ENCODE measurements at regions not wholly inside any gene's neighbourhood (a gene's known extent, or its start where the extent isn't known, plus 50 kb on each side); places are given as distances from the start of the nearest gene placed in this dataset.

DNA sequence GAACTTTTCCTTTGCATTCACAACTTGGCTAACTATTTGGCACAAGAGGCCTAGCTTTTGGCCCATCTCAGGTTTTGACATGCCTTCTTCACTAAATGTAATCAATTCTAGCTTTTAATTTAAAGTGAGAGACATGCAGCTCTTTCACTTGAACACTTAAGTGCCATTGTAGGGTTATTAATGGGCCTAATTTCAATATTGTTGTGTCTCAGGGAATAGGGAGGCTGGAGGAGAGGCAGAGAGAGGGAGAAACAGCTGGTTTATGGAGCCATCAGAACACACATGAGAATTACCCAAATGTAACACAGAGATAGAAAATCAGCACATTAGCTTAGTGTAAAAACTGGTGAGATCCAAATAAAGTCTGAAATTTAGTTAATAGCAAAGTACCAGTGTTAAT, 157.4 kb downstream of the RPAP3 start:
- peaks cover 4% of the 10 kb centered on the region for H3K36me3 Mint-ChIP-seq (ENCODE audit: low read depth)
- no peak for DNase-seq
- H3K27me3 ChIP-seq (ENCODE audit: control insufficient read depth in 1 of 2, insufficient read depth in 2 of 2, low read length in 2 of 2): no peaks in the 10 kb centered on the region
- no peak for ATAC-seq (ENCODE audit: poor library complexity)
- no peaks in the 10 kb centered on the region for H3K36me3 ChIP-seq (ENCODE audit: insufficient read depth, low read length)
- no peaks in the 10 kb centered on the region for H3K27me3 Mint-ChIP-seq
- CTCF ChIA-PET: no interaction called here
- no peak overlapping the region for H3K4me3 ChIP-seq (ENCODE audit: low read length)
- intact Hi-C loops (cut with DNase I, micrococcal nuclease): no loop called here
- peaks cover 0 to 5% of the 10 kb centered on the region in 2 experiments for H3K9me3 ChIP-seq (ENCODE audit: control insufficient read depth in 1 of 2, insufficient read depth in 1 of 2, low read length in 2 of 2)
- no peaks in the 10 kb centered on the region for H3K9me3 Mint-ChIP-seq
- no peaks in the 10 kb centered on the region for H3K4me1 Mint-ChIP-seq (ENCODE audit: low read depth)
- TF ChIP-seq, protein P1, sequence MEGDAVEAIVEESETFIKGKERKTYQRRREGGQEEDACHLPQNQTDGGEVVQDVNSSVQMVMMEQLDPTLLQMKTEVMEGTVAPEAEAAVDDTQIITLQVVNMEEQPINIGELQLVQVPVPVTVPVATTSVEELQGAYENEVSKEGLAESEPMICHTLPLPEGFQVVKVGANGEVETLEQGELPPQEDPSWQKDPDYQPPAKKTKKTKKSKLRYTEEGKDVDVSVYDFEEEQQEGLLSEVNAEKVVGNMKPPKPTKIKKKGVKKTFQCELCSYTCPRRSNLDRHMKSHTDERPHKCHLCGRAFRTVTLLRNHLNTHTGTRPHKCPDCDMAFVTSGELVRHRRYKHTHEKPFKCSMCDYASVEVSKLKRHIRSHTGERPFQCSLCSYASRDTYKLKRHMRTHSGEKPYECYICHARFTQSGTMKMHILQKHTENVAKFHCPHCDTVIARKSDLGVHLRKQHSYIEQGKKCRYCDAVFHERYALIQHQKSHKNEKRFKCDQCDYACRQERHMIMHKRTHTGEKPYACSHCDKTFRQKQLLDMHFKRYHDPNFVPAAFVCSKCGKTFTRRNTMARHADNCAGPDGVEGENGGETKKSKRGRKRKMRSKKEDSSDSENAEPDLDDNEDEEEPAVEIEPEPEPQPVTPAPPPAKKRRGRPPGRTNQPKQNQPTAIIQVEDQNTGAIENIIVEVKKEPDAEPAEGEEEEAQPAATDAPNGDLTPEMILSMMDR (IDR thresholded peaks at IDR 0.05): no peak
- no peak overlapping the region for H3K27ac Mint-ChIP-seq
- POLR2A ChIA-PET: no interaction called here
- H3K4me1 ChIP-seq (ENCODE audit: insufficient read depth, low read length): no peaks in the 10 kb centered on the region
- H3K4me3 Mint-ChIP-seq: no peak overlapping the region
- H3K27ac ChIP-seq (ENCODE audit: low read depth in 1 of 2, low read length in 2 of 2): no peak overlapping the region

DNA sequence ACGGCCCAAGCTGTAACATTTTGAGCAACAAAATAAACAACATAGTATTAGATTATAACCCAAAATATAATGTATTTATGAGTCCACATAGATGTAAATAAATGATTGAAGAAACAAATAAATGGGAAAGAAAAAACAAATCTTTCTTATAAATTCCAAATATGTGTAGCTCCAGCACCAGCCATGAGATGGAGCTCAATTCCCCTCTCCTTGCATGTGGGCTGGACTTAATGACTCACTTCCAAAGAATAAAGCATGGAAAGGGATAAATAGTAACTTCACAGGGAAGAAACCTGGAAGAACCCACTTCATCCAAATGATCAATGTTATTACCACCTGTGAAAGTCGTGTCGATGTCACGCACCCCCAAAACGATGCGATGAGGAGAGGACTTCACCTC, 158.8 kb downstream of the RPAP3 start:
- Mint-ChIP-seq H3K4me1 (ENCODE audit: low read depth) (no peaks in the 10 kb centered on the region), H3K27ac (no peak overlapping the region), H3K4me3 (no peak overlapping the region), H3K36me3 (ENCODE audit: low read depth) (no peaks in the 10 kb centered on the region), H3K9me3 (no peaks in the 10 kb centered on the region), H3K27me3 (no peaks in the 10 kb centered on the region)
- DNase-seq: no peak
- H3K9me3 ChIP-seq (ENCODE audit: control insufficient read depth in 1 of 2, insufficient read depth in 1 of 2, low read length in 2 of 2): no peaks in the 10 kb centered on the region
- no peaks in the 10 kb centered on the region for H3K4me1 ChIP-seq (ENCODE audit: insufficient read depth, low read length)
- intact Hi-C loops (cut with DNase I, micrococcal nuclease): no loop called here
- no peak overlapping the region for H3K27ac ChIP-seq (ENCODE audit: low read depth in 1 of 2, low read length in 2 of 2)
- TF ChIP-seq, protein P1 (IDR thresholded peaks at IDR 0.05): no peak
- ChIA-PET CTCF (no interaction called here), POLR2A (no interaction called here)
- H3K4me3 ChIP-seq (ENCODE audit: low read length): no peak overlapping the region
- no peaks in the 10 kb centered on the region for H3K27me3 ChIP-seq (ENCODE audit: control insufficient read depth in 1 of 2, insufficient read depth in 2 of 2, low read length in 2 of 2)
- H3K36me3 ChIP-seq (ENCODE audit: insufficient read depth, low read length): no peaks in the 10 kb centered on the region
- no peak for ATAC-seq (ENCODE audit: poor library complexity)

DNA sequence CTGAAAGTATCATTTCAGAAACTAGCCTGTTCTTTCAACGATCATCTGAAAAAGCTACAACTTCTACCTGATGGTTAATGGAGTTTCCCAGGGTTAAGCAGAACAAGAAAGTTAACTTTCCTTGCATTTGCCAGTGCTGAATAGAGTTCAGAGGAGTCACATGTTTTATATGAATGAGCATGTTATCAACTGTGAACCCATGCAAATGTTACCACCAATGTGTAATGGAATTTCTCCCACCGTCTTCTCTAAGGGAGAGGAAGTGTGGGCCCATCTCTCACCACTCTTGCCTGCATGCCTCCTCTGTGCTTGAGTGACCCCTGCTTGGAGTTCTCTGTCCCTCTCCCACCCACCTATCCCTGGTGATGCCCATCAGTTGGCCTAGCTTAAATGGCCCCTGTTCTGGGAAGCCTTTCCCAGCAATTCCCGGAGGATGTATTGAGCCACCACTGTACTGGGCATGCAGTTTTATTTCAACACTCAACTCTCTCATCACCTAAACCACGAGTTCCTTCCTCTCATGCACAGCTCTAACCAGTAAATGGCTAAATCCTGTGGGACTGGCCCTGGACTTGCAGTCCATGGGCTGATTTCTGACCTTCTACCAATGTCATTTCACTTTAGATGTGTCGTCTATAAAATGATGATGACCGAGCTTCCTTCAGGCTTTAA, 159.8 kb downstream of the RPAP3 start:
- intact Hi-C loops (cut with DNase I, micrococcal nuclease): no loop called here
- DNase-seq (no peak), ATAC-seq (ENCODE audit: poor library complexity) (no peak)
- no peaks in the 10 kb centered on the region for H3K4me1 Mint-ChIP-seq (ENCODE audit: low read depth)
- H3K36me3 Mint-ChIP-seq (ENCODE audit: low read depth): no peaks in the 10 kb centered on the region
- Histone ChIP-seq H3K27me3 (ENCODE audit: control insufficient read depth in 1 of 2, insufficient read depth in 2 of 2, low read length in 2 of 2) (no peaks in the 10 kb centered on the region), H3K9me3 (ENCODE audit: control insufficient read depth in 1 of 2, insufficient read depth in 1 of 2, low read length in 2 of 2) (no peaks in the 10 kb centered on the region), H3K36me3 (ENCODE audit: insufficient read depth, low read length) (no peaks in the 10 kb centered on the region), H3K4me1 (ENCODE audit: insufficient read depth, low read length) (no peaks in the 10 kb centered on the region), H3K27ac (ENCODE audit: low read depth in 1 of 2, low read length in 2 of 2) (no peak overlapping the region), H3K4me3 (ENCODE audit: low read length) (no peak overlapping the region)
- H3K27me3 Mint-ChIP-seq: no peaks in the 10 kb centered on the region
- H3K27ac Mint-ChIP-seq: no peak overlapping the region
- no peaks in the 10 kb centered on the region for H3K9me3 Mint-ChIP-seq
- ChIA-PET POLR2A (interaction anchor here (1.5 kb wide), 1 partner anchor 14 kb away, joined by 3 read pairs; no protein-coding TSS in a partner anchor), CTCF (interaction anchor here (0.9 kb wide), 1 partner anchor 13 kb away, joined by 3 read pairs; no protein-coding TSS in a partner anchor)
- TF ChIP-seq, protein P1 (IDR thresholded peaks at IDR 0.05): no peak
- no peak overlapping the region for H3K4me3 Mint-ChIP-seq
